ENCODE measurements at regions not wholly inside any gene's neighbourhood (a gene's known extent, or its start where the extent isn't known, plus 50 kb on each side); places are given as distances from the start of the nearest gene placed in this dataset.

- TF ChIP-seq, protein P1, sequence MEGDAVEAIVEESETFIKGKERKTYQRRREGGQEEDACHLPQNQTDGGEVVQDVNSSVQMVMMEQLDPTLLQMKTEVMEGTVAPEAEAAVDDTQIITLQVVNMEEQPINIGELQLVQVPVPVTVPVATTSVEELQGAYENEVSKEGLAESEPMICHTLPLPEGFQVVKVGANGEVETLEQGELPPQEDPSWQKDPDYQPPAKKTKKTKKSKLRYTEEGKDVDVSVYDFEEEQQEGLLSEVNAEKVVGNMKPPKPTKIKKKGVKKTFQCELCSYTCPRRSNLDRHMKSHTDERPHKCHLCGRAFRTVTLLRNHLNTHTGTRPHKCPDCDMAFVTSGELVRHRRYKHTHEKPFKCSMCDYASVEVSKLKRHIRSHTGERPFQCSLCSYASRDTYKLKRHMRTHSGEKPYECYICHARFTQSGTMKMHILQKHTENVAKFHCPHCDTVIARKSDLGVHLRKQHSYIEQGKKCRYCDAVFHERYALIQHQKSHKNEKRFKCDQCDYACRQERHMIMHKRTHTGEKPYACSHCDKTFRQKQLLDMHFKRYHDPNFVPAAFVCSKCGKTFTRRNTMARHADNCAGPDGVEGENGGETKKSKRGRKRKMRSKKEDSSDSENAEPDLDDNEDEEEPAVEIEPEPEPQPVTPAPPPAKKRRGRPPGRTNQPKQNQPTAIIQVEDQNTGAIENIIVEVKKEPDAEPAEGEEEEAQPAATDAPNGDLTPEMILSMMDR (IDR thresholded peaks at IDR 0.05): no peak
- TF ChIP-seq EZH2 (IDR thresholded peaks at IDR 0.05; ENCODE audit: borderline replicate concordance, insufficient read depth, low read depth, low read length, poor library complexity, severe bottlenecking): no peak
Measured at GRCh38 chr13:33657274-33657673, 160.7 kb upstream of the RFC3 start.

Measured in B cell (primary cell).